Thyroid gland (tissue), 4 donors: ENCODE measurements at regions not wholly inside any gene's neighbourhood (a gene's known extent, or its start where the extent isn't known, plus 50 kb on each side); places are given as distances from the start of the nearest gene placed in this dataset.

ENCODE experiments used
- DNase-seq, 2 donors: peaks; one replicate each; pipeline ENCODE4 v3.0.0-alpha.2; 2019
- H3K27ac ChIP-seq, 3 donors: fragments of 200-600 bp; sonication (generic); 1 replicate in 2 of 3; 2 replicates in 1 of 3; pipeline ENCODE4 v1.5.1; 2016 to 2019; ENCODE audit warnings: mild to moderate bottlenecking in 1 of 3, moderate library complexity in 1 of 3
- H3K27me3 ChIP-seq: fragments of 200-600 bp; sonication (generic); one replicate; pipeline ENCODE4 v1.5.1; 2019
- H3K36me3 ChIP-seq, 2 donors: fragments of 200-600 bp; sonication (generic); one replicate each; pipeline ENCODE4 v1.5.1; 2016 to 2019
- H3K4me1 ChIP-seq, 2 donors: fragments of 200-600 bp; sonication (generic); one replicate each; pipeline ENCODE4 v1.5.1; 2017 to 2019
- H3K4me3 ChIP-seq, 3 donors: fragments of 200-600 bp; sonication (generic); replicated peaks in 1 of 3; 1 replicate in 2 of 3; 2 replicates in 1 of 3; pipeline ENCODE4 v1.5.1; 2016; ENCODE audit warnings: mild to moderate bottlenecking in 1 of 3
- H3K9me3 ChIP-seq: fragments of 200-600 bp; sonication (generic); one replicate; pipeline ENCODE4 v1.5.1; 2017
- POLR2A ChIP-seq, 2 donors: fragments of 450-650 bp; IDR thresholded peaks; one replicate each; pipeline ENCODE4 v1.6.1; 2017; ENCODE audit warnings: antibody characterized with exemption in 2 of 2, mild to moderate bottlenecking in 2 of 2, moderate library complexity in 1 of 2
- WGBS, 2 donors: methylation state at CpG; one replicate each; pipeline ENCODE4 v1.1.5; 2017; 5-methylcytosine and 5-hydroxymethylcytosine counted together
- intact Hi-C: fragments of 100-400 bp; cut with DNase I; formaldehyde crosslinking; loops from one replicate; pipeline ENCODE4 v1.15.1; 2023
- TF ChIP-seq, protein P1 (sequence below), 6 experiments: fragments of 200-600 bp in 3 of 6; fragments of 450-650 bp in 3 of 6; sonication (generic) in 3 of 6; IDR thresholded peaks; one replicate each; pipeline ENCODE4 v1.5.1; 2016 to 2019; ENCODE audit warnings: antibody characterized with exemption in 6 of 6, mild to moderate bottlenecking in 2 of 6, inconsistent platforms in 1 of 6, moderate library complexity in 1 of 6

DNA sequence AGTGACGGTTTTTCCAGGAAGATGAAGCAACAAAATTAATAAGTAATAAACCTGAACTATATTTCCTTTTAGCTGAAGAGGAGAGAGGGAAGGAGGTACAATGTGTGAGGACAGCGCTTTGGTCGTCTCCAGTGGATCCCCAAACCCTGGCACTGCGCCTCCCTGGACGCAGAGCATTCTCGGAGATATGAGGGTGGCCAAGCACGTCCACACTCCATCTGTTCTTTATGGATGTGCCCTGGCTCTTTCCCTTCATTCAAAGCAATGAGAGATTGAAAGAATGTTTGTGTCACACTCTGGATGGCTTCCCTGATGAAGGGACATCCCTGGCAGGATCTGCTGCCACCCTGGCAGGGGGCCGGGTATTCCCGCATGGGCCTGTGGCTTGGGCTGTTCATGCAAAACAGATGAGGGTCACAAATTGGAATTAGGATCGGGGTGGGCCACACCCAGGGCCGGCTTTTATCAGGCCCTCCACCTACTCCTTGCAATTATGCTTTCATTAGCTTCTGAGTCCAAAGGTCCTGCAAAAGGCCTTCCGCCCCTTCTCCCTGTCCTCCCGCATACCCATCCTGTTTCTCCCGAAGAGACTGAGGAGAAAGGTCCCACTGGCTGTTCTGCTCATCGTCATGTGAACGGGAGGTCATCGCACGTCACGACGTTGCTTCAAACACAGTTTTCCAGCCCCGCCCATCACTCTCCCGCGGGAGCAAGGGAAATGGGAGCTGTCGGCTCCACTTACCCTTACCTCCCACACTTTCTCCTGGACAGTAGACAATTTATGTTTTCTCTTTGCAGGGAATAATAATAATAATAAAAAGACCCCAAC, 286.1 kb upstream of the IRX4 start:
- Histone ChIP-seq H3K4me1 (no peaks in the 10 kb centered on the region), H3K27me3 (no peaks in the 10 kb centered on the region), H3K27ac (no peak overlapping the region), H3K4me3 (no peak overlapping the region), H3K9me3 (no peaks in the 10 kb centered on the region), H3K36me3 (no peaks in the 10 kb centered on the region)
- TF ChIP-seq, protein P1, sequence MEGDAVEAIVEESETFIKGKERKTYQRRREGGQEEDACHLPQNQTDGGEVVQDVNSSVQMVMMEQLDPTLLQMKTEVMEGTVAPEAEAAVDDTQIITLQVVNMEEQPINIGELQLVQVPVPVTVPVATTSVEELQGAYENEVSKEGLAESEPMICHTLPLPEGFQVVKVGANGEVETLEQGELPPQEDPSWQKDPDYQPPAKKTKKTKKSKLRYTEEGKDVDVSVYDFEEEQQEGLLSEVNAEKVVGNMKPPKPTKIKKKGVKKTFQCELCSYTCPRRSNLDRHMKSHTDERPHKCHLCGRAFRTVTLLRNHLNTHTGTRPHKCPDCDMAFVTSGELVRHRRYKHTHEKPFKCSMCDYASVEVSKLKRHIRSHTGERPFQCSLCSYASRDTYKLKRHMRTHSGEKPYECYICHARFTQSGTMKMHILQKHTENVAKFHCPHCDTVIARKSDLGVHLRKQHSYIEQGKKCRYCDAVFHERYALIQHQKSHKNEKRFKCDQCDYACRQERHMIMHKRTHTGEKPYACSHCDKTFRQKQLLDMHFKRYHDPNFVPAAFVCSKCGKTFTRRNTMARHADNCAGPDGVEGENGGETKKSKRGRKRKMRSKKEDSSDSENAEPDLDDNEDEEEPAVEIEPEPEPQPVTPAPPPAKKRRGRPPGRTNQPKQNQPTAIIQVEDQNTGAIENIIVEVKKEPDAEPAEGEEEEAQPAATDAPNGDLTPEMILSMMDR (IDR thresholded peaks at IDR 0.05), result no peak
- no peak for TF ChIP-seq POLR2A (IDR thresholded peaks at IDR 0.05)
- DNase-seq, result no peak
- intact Hi-C loops, result no loop called here
- 72 to 79% methylated on average over 24 of the region's 24 CpGs for WGBS, 2 donors

DNA sequence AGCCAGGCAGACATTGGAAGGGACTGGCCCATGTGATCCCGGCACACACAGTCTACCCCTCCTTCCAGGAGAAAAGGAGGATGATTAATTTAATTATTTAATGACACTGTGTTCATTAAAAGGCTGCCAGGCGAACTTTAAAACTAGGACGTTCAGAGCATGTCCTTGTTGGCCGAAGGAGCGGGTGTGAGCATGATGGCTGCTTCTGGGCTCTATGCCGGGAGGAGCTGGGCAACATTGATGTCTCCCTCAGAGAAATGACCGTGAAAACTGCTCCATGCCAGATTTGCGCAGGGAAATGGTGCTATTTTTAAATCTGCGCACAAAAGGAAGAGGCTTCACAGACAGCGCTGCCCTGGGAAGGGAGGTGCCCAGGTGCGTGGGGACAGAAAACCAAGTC, 284.9 kb upstream of the IRX4 start:
- no peak overlapping the region for H3K27ac ChIP-seq
- no peak for DNase-seq
- intact Hi-C loops, result no loop called here
- H3K4me1 ChIP-seq, result no peaks in the 10 kb centered on the region
- no peaks in the 10 kb centered on the region for H3K9me3 ChIP-seq
- no peak overlapping the region for H3K4me3 ChIP-seq
- no peaks in the 10 kb centered on the region for H3K27me3 ChIP-seq
- WGBS, 2 donors, result 83 to 92% methylated on average over 11 of the region's 11 CpGs
- TF ChIP-seq POLR2A (IDR thresholded peaks at IDR 0.05), result no peak
- TF ChIP-seq, protein P1 (IDR thresholded peaks at IDR 0.05), result no peak
- no peaks in the 10 kb centered on the region for H3K36me3 ChIP-seq

DNA sequence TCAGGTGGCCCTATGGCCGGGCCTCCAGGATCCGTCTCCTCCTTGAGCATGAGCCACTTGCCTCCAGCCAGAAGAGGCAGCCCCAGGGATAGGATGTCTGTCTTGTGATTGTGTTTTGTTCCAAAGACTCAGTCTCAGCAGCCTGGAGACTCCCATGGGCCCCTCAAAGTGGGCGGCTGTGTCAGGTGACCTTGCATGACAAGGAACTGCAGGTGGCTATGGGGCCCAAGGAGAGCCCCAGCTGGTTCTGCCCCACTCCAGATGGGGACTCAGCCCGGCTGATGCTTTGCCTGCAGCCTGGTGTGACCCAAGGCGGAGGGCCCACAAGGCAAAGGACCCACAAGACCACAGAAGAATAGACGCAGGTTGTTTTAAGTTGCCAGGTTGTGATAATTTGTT, 284.3 kb upstream of the IRX4 start:
- H3K4me1 ChIP-seq, result no peaks in the 10 kb centered on the region
- H3K27me3 ChIP-seq, result no peaks in the 10 kb centered on the region
- no peak for TF ChIP-seq POLR2A (IDR thresholded peaks at IDR 0.05)
- TF ChIP-seq, protein P1 (IDR thresholded peaks at IDR 0.05), result no peak
- DNase-seq, result no peak
- no peak overlapping the region for H3K27ac ChIP-seq
- intact Hi-C loops, result no loop called here
- no peaks in the 10 kb centered on the region for H3K9me3 ChIP-seq
- 72 to 80% methylated on average over 4 to 5 of the region's 6 CpGs for WGBS, 2 donors
- H3K4me3 ChIP-seq, result no peak overlapping the region
- H3K36me3 ChIP-seq, result no peaks in the 10 kb centered on the region

DNA sequence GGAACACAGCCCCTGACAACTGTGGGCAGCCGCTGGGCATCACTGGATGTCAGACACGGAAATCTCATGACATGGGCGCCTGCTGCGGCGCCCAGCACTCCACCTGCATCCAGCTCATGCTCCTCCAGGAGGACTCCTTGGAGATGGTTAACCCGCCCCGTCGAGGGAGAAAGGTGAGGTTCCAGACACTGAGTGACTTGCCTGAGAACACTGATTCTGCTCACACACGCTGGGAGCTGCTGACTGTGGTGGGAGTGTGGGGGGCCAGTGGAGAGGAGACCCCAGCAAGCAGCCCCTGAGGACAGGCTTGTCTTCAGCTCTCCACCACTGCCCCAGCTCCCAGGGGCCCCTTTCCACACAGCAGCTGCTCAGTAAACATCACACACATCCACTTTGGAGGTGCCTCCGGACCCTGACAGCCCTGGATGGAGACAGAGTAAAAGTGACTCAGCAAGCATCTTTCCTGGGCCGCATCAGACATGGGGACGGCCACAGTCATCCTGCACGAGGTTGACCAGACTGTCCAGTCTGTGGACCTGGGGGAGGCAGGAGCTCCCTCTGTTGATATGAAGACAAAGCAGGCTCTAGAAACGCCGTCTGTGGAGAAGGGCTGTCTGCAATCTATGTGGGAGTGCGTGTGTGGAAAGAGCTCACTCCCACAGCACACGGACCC, 283.7 kb upstream of the IRX4 start:
- no peaks in the 10 kb centered on the region for H3K27me3 ChIP-seq
- H3K9me3 ChIP-seq, result no peaks in the 10 kb centered on the region
- TF ChIP-seq, protein P1 (IDR thresholded peaks at IDR 0.05), result no peak
- TF ChIP-seq POLR2A (IDR thresholded peaks at IDR 0.05), result no peak
- WGBS, 2 donors, result 86 to 91% methylated on average over 9 to 15 of the region's 17 CpGs
- no peak overlapping the region for H3K27ac ChIP-seq
- H3K36me3 ChIP-seq, result no peaks in the 10 kb centered on the region
- no peak overlapping the region for H3K4me3 ChIP-seq
- H3K4me1 ChIP-seq, result no peaks in the 10 kb centered on the region
- intact Hi-C loops, result no loop called here
- DNase-seq, result no peak
